ENCODE measurements at regions not wholly inside any gene's neighbourhood (a gene's known extent, or its start where the extent isn't known, plus 50 kb on each side); places are given as distances from the start of the nearest gene placed in this dataset.

DNA sequence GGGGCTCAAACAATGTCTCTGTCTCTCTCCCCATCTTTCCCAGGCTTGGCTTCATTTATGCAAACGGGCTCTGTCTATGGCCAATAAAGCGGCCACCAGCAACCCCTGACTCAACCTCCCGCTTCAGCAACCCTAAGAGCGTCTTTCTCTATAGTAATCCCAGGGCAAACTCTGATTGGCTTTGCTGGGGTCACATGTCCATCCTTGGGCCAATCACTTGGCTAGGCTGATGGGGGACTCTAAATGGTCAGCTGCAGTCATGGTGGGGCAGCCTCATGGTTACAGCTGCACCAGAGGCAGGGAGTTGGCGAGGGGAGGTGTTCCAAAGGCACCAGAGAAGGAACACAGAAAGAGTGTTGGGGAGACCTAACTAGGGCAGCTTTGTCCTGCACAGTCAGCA is 68.5 kb upstream of the BLCAP start:
- TF ChIP-seq CTCF (conservative IDR thresholded peaks at IDR 0.05; ENCODE audit: low read depth, low read length): no peak
- no peak for TF ChIP-seq EZH2 (IDR thresholded peaks at IDR 0.05; ENCODE audit: borderline replicate concordance, low read depth, low read length, poor library complexity, severe bottlenecking)

All from A673 (cell line).